ENCODE measurements at regions not wholly inside any gene's neighbourhood (a gene's known extent, or its start where the extent isn't known, plus 50 kb on each side); places are given as distances from the start of the nearest gene placed in this dataset.
"Not testable (repeated sequence)": the region's sequence is repeated elsewhere in the genome, so short reads cannot be mapped to it uniquely, and the experiment has no call there.

DNA sequence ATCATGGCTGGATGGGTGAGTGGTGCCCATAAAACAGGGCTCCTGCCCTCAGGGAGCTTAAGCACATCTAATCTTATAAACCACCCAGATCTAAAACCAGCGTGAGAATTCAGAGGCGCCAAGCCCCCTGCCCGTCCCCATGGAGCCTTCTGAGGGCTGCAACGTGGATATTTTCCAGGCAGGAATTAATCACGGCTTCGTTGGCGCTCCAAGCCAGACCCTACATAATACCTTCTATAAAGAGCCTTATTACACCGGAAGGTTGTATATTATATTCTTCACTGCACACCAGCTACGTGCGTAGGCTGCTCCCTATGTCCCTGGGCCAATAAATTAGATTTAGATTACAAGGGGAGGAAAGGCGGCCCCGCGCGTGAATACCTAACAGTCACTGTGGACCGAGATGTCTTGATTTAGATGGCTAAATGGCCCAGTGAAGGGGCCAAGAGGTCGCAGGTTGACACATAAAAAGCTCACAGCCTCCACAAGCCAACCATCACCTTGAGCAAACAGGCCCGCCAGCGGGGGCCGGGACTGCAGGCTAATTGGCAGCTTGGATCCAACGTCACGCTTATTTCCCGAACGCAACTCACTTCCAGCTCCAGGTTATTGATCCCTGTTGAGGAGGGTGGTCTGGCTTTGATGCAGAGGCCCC is 64.7 kb upstream of the APCDD1L start:
- DNase-seq (ENCODE audit: low spot score), result no peak

DNA sequence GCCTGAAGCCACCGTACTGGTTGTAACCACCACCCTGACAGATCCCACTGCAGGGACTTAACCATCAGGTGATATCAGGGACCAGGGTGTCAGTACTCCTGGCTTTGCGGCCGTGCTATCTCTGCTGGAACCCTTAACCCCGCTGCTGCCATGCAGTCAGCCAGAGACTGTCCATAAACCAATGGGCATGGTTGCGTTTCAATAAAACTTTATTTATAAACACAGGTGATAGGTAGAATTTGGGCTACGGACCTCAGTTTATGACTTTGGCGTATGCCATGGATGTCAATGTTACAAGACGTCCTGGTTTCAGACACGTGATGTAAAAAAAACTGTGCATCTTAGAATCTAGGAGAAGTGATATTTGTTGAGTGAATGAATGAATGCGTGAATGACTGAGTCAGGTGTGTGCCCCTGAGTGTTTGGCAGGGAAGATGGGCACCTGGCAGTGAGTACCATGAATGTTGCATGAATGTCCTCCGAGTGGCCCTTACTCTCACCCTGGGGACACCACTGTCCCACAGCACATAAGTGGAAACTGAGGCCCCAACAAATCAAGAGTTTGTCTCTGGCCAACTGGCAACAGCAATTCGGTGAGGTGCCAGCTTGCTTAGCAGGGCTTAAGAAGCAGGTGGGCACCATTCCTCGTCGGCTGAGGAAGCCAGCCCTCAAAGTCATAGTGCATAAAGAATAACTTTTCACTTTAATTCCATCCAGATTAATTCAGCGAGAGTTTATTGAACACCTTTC is 64.0 kb upstream of the APCDD1L start:
- DNase-seq (ENCODE audit: low spot score), result no peak

DNA sequence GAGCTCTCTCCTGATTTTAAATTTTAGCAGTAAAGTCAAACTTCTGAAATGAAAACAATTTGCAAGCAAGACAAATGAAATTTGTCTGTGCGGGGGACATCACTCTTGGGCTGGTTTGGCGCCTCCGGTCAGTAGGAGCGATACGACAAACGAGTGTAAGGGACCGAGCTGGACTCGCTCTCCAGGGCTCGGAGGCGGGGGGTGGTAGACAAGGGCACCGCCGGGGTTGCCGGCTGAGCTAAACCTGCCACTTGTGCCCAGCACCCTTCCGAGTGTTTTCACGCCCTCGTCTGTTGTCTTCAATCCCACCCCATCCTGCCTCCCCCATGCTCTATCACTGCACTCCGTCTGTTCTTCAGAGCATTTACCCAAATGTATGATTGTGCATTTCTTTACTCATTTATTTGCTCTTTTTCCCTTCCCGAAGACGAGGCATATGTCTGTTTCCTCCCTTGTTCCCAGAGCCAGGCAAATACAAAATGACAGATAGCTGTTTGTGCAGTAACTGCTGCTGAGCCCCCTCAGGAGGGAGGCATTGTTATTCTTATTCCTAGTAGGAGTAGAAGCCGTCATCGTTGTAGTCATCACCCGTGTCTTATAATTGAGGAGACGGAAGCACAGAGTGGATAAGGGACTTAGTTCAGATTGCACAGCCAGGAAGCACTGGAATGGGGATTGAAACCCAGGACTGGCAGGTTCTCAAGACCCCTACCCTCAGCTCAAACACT is 62.8 kb upstream of the APCDD1L start:
- no peak for DNase-seq (ENCODE audit: low spot score)

DNA sequence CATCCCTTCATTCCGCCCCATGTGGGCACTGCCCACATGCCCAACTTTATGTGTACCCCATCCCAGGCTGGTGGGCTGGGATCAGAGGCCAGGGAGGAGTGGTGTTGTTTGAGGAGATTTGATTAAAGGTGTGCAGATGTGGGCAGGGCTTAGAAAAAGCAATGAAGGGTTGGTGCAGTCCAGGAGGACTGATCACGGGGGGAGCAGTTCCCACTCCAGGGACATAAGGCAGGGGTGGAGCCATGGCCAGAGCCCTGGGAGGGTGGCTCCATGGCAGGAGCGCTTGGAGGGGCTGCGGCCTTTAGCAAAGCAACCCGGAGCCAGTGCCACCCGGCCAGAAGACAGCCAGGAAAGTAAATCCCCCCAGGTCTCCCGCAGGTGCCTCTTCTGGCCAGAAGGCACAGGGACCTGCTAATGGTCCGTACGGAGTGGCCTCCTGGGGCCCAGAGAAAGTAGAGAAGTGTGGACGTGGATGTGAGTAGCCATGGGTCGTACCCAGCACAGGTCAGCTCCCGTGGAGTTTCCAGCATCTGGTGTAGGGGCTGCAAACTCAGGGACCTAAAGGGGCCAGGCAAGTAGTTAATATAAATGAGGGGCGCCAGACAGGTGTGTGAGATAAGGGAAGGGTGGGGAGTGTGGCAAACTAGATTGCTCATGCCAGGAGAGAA is 62.1 kb upstream of the APCDD1L start:
- DNase-seq (ENCODE audit: low spot score), result no peak

DNA sequence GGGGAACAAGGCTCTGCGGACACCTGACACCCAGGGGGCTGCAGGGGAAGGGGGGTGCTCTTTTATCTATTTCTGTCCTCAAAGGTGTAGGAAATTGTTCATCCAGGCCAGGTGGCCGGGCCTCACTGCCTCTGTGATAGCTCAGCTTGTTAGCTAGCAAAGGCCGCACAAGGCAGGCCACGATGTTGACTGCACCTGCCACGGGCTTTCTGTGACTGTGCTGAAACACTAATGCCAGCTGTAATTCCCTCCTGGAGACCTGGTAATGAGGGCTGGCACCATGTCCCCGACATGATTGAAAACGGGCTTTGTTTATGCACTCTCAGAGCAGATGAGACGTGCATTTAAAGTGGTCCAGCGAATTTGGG is 61.4 kb upstream of the APCDD1L start:
- DNase-seq (ENCODE audit: low spot score), result no peak

DNA sequence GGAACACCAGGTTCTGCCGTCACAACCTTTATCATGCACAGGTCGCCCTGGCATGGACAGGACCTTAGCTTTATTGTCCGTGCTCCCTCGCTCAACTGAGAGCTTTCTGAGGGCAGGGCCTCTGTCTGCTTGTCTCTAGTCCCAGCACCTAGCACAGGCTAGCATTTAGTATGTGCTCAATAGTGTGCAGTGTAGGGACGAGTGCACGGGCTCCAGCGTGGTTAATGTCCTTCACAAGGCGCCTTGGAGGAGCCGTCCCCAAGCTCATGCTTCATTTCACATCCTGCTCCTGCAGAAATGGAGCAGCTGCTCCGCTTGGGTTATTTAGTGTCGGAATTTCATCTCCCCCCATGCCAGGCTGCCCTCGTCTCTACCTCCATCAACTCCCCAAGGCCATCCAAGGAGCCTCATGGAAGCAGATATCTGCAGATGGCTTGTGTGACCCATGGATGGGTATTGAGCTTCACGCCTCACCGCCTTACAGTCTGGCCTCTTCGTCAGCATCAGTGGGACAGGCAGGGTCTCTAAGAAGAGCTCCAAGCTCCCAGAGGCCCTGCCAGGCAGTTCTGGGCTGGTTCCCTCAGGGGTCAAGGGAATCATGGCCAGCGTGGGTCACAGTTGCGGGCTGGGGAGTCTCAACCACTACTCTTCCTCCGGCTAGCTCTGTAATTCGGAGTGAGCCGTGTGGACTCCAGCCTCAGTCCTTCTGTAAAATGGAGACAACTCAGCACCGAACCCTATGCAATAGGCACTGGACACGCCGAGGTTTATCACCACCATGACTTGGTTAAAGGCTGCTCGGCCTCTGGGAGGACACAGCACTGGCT is 60.8 kb upstream of the APCDD1L start:
- no peak for DNase-seq (ENCODE audit: low spot score)

DNA sequence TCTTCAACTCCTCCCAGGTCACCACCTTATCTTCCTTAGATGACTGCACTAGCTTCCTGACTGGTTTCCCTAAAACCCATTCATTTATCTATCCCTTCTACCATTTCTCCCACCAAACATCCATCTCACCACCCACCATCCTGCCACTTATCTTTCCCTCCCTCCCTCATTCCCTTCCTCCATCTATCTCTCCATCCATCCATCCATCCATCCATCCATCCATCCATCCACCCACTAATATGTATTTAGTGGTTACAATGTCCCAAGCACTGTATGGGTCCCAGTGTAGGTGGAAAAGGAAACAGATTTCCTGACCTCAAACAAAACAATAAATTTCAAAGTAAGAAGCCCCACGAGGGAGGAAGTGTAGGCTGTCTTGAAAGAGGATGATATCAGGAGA is 59.3 kb upstream of the APCDD1L start:
- no peak for DNase-seq (ENCODE audit: low spot score)

DNA sequence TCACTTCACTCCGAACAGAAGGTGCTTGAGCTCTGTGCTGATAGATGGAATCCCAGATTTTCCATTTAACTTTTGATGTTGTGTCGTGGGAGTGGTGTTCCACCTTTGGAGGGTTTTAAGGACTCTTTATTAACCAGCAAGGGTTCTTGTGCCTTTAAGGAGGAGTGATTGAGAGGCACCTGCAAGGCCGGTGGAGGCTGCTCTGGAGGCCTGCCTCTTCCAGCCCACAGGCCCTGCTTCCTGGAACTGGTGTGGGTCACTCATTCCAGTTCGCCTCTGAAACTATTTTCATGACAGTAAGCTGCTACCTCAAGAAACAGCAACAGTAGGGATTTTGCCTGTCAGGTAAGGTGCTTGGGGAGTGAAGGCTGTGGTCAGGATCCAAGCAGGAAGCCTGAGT is 58.8 kb upstream of the APCDD1L start:
- no peak for DNase-seq (ENCODE audit: low spot score)

DNA sequence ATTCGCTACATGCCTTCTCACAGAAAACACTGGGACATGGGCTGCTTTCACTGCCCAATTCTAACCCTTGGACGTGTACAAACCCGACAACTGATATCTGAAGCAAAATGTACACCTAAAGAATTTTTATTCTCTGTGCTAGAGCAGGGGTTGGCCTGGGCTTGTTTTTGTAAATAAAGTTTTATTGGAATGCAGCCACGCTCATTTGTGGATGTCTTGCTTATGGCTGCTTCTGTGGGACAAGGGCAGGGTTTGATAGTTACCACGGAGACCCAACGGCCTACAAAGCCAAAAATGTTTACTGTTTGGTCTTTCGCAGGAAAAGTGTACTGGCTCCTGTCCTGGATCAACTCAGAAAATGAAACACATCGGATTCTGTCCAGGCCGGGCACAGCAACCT is 58.1 kb upstream of the APCDD1L start:
- no peak for DNase-seq (ENCODE audit: low spot score)

DNA sequence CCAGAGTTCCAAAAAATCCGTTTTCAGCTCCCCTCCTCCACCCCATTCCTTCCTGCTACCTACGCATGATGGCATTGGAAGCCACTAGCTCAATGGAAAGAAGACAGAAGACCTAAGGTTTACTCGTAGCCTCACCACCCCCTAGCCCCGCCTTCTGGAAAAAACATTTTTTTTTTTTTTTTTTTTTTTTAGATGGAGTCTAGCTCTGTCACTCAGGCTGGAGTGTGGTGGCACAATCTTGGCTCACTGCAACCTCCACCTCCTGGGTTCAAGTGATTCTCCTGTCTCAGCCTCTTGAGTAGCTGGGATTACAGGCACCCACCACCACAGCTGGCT is 57.2 kb upstream of the APCDD1L start:
- not testable (repeated sequence) for DNase-seq (ENCODE audit: low spot score)

DNA sequence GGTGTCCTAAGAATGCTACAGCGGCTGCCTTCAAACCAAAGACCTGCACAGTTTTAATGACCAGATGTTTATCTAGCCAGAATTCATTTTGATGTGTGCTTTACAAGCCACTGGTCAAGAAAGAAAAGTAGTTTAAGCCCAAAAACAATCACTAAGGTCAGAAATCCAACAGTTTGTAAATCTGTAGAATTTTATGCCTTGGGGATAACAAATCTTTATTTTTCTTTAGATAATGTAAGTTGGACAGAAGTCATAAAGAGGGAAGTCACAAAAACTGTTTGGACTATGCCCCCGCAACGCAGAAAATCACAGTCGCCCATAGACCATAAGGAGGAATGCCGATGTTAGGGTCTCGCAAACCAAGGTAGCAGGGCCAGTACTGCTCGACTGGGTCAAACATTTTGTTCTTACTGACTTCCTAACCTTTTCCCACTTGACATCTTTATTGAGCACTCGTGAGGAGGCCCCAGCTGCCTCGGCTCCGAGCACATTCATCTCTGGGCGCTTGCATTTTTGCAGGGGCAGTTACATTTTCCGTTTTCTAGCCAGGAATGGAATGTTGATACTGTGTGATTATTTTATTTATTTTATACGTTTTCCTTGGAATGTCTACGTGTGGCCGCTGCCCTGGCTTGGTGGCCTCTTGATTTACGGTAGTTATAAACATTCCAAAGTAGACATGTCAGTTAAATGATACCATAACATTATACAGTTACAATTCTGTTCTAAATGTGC is 56.7 kb upstream of the APCDD1L start:
- DNase-seq (ENCODE audit: low spot score), result no peak

DNA sequence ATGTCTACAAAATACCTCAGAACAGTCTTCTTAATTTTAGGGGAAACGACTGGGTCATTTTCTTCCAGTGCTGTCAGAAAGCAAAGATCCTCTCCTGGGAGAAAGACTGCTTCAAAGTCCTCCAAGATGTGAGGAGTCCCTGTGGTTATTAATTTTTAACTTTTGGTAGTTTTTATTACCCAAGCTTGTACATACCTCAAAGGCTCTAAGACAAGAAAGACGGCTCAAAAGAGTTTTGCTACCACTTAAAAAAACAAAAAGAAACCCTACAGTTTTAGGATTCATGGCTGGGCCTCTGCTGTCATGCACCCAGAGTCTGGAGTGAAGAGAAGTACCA is 56.1 kb upstream of the APCDD1L start:
- no peak for DNase-seq (ENCODE audit: low spot score)

DNA sequence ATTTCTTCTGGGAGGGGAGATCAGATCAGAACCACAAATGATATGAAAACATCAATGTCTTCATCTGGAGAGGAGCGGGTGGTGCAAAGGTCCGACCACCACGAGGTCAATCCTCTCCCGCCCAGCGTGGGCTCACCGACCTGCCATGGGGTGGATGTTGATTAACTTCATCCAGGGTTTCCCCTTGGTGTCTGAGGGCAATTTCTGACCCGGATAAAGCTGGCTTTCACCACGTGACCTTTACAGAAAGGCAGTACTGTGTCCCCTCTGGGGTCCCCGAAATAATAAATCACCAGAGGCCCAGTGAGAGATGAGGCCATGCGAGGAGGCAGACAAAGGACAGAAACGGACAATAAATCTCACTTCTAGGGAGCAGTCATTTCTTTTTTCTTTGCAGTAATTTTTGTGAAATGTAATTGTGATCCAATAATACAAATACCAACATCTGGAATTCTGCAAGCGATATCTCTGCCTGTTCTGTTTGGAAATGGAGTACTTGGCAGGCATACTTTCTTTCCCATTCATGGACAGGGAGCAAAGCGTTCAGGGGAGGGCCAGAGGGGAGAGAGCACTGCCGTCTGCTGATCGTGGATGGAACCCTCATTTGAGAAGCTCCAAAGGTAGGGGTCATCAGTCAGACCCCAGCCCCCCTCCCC is 55.1 kb upstream of the APCDD1L start:
- no peak for DNase-seq (ENCODE audit: low spot score)

DNA sequence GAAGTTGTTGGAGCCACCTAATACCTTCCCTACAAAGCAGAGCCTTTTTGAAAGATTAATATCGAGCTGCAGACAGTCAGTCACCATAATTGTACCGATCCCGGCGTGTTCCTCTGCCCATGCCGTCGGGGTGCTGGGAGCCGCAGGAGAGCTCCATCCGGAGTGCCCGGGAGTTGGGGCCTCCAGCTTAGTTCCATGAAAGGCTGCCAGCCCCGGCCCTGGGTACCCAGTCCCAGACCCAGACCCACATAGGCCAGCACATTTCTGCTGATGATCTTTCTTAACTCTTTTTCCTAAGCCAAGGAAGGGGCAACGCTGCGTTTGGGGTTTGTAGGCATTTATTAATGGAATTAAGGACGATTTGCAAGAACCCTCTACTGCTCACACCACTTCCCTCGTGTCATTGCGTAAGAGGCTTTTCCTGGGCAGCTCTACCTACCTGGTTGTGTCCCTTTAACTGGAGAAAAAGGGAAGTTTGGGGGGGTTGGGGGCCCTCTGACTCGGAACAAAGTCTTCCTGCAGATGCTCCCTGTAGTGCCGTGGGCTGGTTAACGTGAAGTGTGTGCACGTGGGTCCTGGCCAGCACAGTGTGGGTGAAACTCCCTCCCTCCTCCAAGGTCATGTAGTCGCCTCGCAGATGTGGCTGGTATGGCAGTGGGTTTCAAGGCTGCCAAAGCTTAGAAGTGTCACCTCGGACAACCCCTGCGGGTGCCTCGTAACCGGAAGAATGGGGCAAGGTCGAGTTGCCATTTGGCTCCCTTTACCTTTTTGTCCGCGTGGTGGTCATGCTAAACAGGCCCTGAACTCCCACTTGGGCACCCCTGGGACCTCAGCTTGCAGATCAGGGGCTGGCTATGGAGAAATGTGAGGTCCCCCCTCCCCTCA is 54.3 kb upstream of the APCDD1L start:
- no peak for DNase-seq (ENCODE audit: low spot score)

DNA sequence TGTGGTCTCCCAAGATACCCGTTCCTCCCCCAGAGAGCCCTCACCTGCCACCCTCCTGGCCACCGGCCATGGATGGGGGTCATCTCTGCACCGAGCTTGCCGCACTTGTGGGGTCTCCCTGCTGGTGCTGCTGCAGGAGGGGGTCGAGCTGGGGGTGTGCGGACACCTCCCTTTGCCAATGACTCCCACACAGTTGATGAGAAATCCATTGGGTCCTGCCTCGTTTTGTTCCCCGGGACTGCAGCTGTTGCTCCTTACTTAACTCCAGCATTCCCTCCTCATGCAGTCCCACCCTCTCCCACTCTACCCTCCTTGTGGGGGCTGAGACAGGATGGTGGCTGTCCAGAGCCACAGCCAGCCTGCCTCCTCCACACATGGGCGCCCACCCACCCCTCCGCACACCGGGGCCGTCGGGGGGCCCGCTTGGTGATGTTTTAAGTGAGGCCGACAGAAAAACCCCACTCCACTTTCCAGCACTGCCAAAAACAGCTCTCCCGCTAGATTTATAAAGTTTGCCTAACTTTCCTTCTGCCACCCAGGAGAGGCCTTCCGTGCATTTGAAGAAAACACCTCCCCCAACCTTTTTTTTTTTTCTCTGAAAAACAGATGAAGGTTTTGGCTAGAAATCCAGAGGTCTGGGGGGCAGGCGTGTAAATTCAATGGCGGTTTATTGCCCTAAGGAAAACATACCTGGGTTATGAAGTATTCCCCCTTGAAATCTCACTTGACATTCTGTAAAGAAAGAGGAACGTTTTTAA is 53.5 kb upstream of the APCDD1L start:
- DNase-seq (ENCODE audit: low spot score), result no peak

DNA sequence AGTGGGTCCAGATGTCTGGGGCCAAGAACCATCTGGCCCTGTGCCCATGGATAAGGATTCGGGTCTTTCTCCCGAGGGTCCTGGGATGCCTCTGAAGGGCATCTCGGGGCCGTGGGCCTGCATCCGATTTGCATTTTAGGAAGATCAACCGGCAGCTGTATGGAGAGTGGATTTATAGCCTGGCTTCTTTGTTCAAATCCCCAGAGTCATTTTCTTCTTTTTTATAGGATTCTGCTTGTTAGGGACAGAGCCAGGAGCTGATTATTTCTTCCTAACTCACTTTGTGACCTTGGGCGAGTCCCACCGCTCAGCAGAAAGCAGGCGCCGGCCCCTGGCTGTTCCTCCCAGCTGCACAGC is 52.9 kb upstream of the APCDD1L start:
- no peak for DNase-seq (ENCODE audit: low spot score)

DNA sequence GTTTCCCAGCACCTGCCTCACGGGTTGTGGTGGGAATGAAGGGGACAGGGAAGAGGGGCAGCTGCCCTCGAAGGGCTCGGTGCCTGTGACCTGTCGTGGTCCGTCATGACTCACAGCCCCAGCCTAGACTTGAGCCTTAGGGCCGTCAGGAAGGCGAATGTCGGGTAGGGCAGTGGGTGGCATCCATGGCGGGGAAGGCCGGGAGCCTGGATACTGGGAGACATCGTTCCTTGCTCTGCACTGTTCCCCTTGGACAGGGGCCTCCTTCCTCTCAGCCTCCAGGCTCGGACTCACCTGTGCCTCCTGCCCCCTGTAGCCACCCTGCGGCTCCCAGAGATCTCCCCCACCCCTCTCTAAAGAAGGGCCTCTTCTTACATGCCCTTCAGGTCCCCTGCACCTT is 52.2 kb upstream of the APCDD1L start:
- DNase-seq (ENCODE audit: low spot score), result no peak

DNA sequence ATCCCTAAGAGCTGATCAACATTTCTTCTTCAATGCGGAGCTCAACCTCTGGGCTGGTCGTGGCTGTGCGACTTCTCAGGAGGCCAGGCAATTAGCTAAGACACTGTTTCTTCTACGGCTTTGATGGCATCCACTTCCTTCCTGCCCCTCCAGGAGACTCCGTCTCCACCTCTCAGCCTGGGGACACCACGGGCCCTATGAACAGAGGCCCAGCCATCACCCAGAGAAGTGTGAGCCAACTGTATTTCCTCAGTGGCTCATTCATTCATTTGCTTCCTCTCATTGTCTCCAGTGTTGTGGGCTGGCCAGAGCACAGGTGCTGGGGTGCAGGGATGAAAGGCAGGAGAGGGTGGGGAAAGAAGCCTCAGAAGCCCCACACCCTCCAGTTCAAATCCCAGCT is 51.8 kb upstream of the APCDD1L start:
- DNase-seq (ENCODE audit: low spot score), result no peak
